PC-3 (cell line): ENCODE measurements at regions not wholly inside any gene's neighbourhood (a gene's known extent, or its start where the extent isn't known, plus 50 kb on each side); places are given as distances from the start of the nearest gene placed in this dataset.
"Not testable (repeated sequence)": the region's sequence is repeated elsewhere in the genome, so short reads cannot be mapped to it uniquely, and the experiment has no call there.

Experiments
- ATAC-seq: fragments of 200-7000 bp; cut with Tn5 transposase; 2 replicates; pipeline ENCODE4 v1.9.1; 2020; ENCODE audit warnings: mild to moderate bottlenecking, moderate library complexity
- BruUV-seq: library from RNA; stranded (reverse); fragments of 400-500 nt; replicated peaks from 2 replicates; lab custom pipeline; 2021; lab: Mats Ljungman, UMichigan
- CTCF ChIA-PET: fragments of 300-600 bp; sonication (Branson Sonifier 250); formaldehyde crosslinking; loops from one replicate; lab custom pipeline; 2022; ENCODE audit warnings: antibody characterized with exemption; lab: Charles Lee
- POLR2A ChIA-PET: fragments of 300-600 bp; sonication (Branson Sonifier 250); formaldehyde crosslinking; loops from one replicate; lab custom pipeline; 2022; ENCODE audit warnings: antibody characterized with exemption; ENCODE audit not compliant: unreplicated experiment; lab: Charles Lee
- DNase-seq: peaks from one replicate; pipeline ENCODE4 v3.0.0-alpha.2; 2015
- H2AFZ ChIP-seq: fragments of 300-600 bp; sonication (generic); 2 replicates; pipeline ENCODE4 v1.6.0; 2016; ENCODE audit warnings: antibody characterized with exemption, low read length
- H3F3A ChIP-seq: fragments of 300-600 bp; sonication (generic); one replicate; pipeline ENCODE4 v1.6.0; 2017; ENCODE audit warnings: antibody characterized with exemption, low read length, control low read depth, mild to moderate bottlenecking; ENCODE audit not compliant: unreplicated experiment
- H3K27ac ChIP-seq: fragments of 300-600 bp; sonication (generic); 2 replicates; pipeline ENCODE4 v1.5.1; 2016; ENCODE audit warnings: mild to moderate bottlenecking, low read length
- H3K27me3 ChIP-seq: fragments of 300-600 bp; sonication (generic); 2 replicates; pipeline ENCODE4 v1.6.1; 2016; ENCODE audit warnings: low read length, mixed read lengths
- H3K36me3 ChIP-seq: fragments of 300-600 bp; sonication (generic); 2 replicates; pipeline ENCODE4 v1.6.1; 2016; ENCODE audit warnings: low read depth, mixed run types, low read length, mixed read lengths
- H3K4me1 ChIP-seq: fragments of 300-600 bp; sonication (generic); 2 replicates; pipeline ENCODE4 v1.5.1; 2016; ENCODE audit warnings: low read length; ENCODE audit not compliant: insufficient read depth
- H3K4me2 ChIP-seq: fragments of 300-600 bp; sonication (generic); 2 replicates; pipeline ENCODE4 v1.6.0; 2016; ENCODE audit warnings: low read length
- H3K4me3 ChIP-seq: fragments of 300-600 bp; sonication (generic); 2 replicates; pipeline ENCODE4 v1.5.1; 2016; ENCODE audit warnings: mild to moderate bottlenecking, low read length, mixed read lengths
- H3K79me2 ChIP-seq: fragments of 300-600 bp; sonication (generic); 2 replicates; pipeline ENCODE4 v1.6.1; 2017; ENCODE audit warnings: low read length, mixed read lengths
- H3K9ac ChIP-seq: fragments of 300-600 bp; sonication (generic); 2 replicates; pipeline ENCODE4 v1.6.0; 2016; ENCODE audit warnings: mild to moderate bottlenecking, low read length
- H3K9me2 ChIP-seq: fragments of 300-600 bp; sonication (generic); replicated peaks from 2 replicates; pipeline ENCODE4 v1.6.1; 2016; ENCODE audit warnings: mixed run types, low read length, mixed read lengths
- H3K9me3 ChIP-seq: fragments of 300-600 bp; sonication (generic); 2 replicates; pipeline ENCODE4 v1.6.1; 2016; ENCODE audit warnings: low read length, mixed read lengths
- H4K20me1 ChIP-seq: fragments of 300-600 bp; sonication (generic); 2 replicates; pipeline ENCODE4 v1.6.1; 2016; ENCODE audit warnings: low read length, mixed read lengths
- EZH2 ChIP-seq: fragments of 300-600 bp; sonication (generic); IDR thresholded peaks from one replicate; pipeline ENCODE4 v1.6.1; 2017; ENCODE audit warnings: antibody characterized with exemption, mild to moderate bottlenecking, low read length; ENCODE audit not compliant: unreplicated experiment
- EZH2phosphoT487 ChIP-seq: fragments of 300-600 bp; sonication (generic); IDR thresholded peaks from 2 replicates; pipeline ENCODE4 v1.6.1; 2018; ENCODE audit warnings: mild to moderate bottlenecking, antibody characterized with exemption, low read length, borderline replicate concordance
- intact Hi-C: fragments of 100-400 bp; cut with micrococcal nuclease; formaldehyde crosslinking; loops from 2 replicates; pipeline ENCODE4 v1.9.0; 2023
- TF ChIP-seq, protein P1 (sequence below): fragments of 300-600 bp; sonication (generic); conservative IDR thresholded peaks from 2 replicates; pipeline ENCODE4 v1.5.1; 2017; ENCODE audit warnings: antibody characterized with exemption, low read depth, mild to moderate bottlenecking, low read length

- Histone ChIP-seq H3K9ac (no peak overlapping the region), H3K4me1 (no peaks in the 10 kb centered on the region), H3K4me3 (no peak overlapping the region), H2AFZ (no peak overlapping the region), H3K79me2 (no peaks in the 10 kb centered on the region), H3K27me3 (no peaks in the 10 kb centered on the region), H3K27ac (no peak overlapping the region), H4K20me1 (no peaks in the 10 kb centered on the region), H3K9me2 (no peaks in the 10 kb centered on the region), H3K36me3 (no peaks in the 10 kb centered on the region), H3K4me2 (no peak overlapping the region), H3K9me3 (no peaks in the 10 kb centered on the region), H3F3A (no peaks in the 10 kb centered on the region)
- no TSS peak for BruUV-seq
- intact Hi-C loops = no loop called here
- ChIA-PET POLR2A (no interaction called here), CTCF (no interaction called here)
- TF ChIP-seq, protein P1, sequence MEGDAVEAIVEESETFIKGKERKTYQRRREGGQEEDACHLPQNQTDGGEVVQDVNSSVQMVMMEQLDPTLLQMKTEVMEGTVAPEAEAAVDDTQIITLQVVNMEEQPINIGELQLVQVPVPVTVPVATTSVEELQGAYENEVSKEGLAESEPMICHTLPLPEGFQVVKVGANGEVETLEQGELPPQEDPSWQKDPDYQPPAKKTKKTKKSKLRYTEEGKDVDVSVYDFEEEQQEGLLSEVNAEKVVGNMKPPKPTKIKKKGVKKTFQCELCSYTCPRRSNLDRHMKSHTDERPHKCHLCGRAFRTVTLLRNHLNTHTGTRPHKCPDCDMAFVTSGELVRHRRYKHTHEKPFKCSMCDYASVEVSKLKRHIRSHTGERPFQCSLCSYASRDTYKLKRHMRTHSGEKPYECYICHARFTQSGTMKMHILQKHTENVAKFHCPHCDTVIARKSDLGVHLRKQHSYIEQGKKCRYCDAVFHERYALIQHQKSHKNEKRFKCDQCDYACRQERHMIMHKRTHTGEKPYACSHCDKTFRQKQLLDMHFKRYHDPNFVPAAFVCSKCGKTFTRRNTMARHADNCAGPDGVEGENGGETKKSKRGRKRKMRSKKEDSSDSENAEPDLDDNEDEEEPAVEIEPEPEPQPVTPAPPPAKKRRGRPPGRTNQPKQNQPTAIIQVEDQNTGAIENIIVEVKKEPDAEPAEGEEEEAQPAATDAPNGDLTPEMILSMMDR = peak; percentile 58
- TF ChIP-seq EZH2phosphoT487 = no peak
- TF ChIP-seq EZH2 = no peak
- ATAC-seq = no peak
- DNase-seq = peak; percentile 36
Measured at GRCh38 chr22:44567846-44568493, 69.9 kb upstream of the RTL6 start.

DNA sequence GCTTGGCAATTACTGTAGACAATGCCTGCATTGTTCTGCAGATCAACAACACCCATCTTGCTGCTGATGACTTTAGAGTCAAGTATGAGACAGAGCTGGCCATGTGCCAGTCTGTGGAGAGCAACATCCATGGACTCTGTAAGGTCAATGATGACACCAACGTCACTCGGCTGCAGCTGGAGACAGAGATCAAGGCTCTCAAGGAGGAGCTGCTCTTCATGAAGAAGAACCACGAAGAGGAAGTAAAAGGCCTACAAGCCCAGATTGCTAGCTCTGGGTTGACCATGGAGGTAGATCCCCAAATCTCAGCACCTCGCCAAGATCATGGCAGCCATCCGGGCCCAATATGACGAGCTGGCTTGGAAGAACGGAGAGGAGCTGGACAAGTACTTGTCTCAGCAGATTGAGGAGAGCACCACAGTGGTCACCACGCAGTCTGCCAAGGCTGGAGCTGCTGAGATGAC is 69.4 kb upstream of the RTL6 start:
- H3K4me1 ChIP-seq, H3K27ac ChIP-seq, H3K9ac ChIP-seq, H3F3A ChIP-seq, H3K4me3 ChIP-seq, BruUV-seq, H3K4me2 ChIP-seq, H3K27me3 ChIP-seq, H3K79me2 ChIP-seq, intact Hi-C loops, POLR2A ChIA-PET, H3K9me2 ChIP-seq, H3K36me3 ChIP-seq, CTCF ChIA-PET, H3K9me3 ChIP-seq, H4K20me1 ChIP-seq, H2AFZ ChIP-seq, ATAC-seq: not testable (repeated sequence)
- DNase-seq = peak; percentile 40

- CTCF ChIA-PET = no interaction called here
- TF ChIP-seq EZH2phosphoT487 = no peak
- TF ChIP-seq, protein P1 = no peak
- no peak for TF ChIP-seq EZH2
- H3K4me2 ChIP-seq = no peak overlapping the region
- H3K9me2 ChIP-seq = no peaks in the 10 kb centered on the region
- no peaks in the 10 kb centered on the region for H3K4me1 ChIP-seq
- DNase-seq = no peak
- H2AFZ ChIP-seq = no peak overlapping the region
- H4K20me1 ChIP-seq = no peaks in the 10 kb centered on the region
- no peaks in the 10 kb centered on the region for H3K79me2 ChIP-seq
- POLR2A ChIA-PET = no interaction called here
- no peak overlapping the region for H3K27ac ChIP-seq
- ATAC-seq = no peak
- intact Hi-C loops = no loop called here
- H3K9ac ChIP-seq = no peak overlapping the region
- H3K27me3 ChIP-seq = no peaks in the 10 kb centered on the region
- H3K9me3 ChIP-seq = no peaks in the 10 kb centered on the region
- no peaks in the 10 kb centered on the region for H3F3A ChIP-seq
- H3K36me3 ChIP-seq = no peaks in the 10 kb centered on the region
- H3K4me3 ChIP-seq = no peak overlapping the region
- BruUV-seq = no TSS peak
Measured at GRCh38 chr22:44566911-44567310, 68.9 kb upstream of the RTL6 start.

DNA sequence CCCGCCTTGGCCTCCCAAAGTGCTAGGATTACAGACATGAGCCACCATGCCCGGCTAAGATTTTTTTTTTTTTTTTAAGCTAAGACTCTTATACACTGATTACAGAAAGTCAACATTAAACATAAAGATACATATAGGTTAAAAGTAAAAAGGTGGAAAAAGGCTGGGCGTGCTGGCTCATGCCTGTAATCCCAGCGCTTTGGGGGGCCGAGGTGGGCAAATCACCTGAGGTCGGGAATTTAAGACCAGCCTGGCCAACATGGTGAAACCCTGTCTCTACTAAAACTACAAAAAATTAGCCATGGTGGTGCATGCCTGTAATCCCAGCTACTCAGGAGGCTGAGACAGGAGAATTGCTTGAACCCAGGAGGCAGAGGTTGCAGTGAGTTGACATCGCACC is 64.6 kb upstream of the RTL6 start:
- H3K9me2 ChIP-seq, BruUV-seq, ATAC-seq, H3K27ac ChIP-seq, H4K20me1 ChIP-seq, H3K9me3 ChIP-seq, H3K4me1 ChIP-seq, H2AFZ ChIP-seq, H3K4me2 ChIP-seq, POLR2A ChIA-PET, intact Hi-C loops, H3K9ac ChIP-seq, H3K4me3 ChIP-seq, H3F3A ChIP-seq, H3K36me3 ChIP-seq, CTCF ChIA-PET, DNase-seq, H3K27me3 ChIP-seq, H3K79me2 ChIP-seq: not testable (repeated sequence)
